Mucosa of descending colon (tissue), 3 donors: ENCODE measurements at regions not wholly inside any gene's neighbourhood (a gene's known extent, or its start where the extent isn't known, plus 50 kb on each side); places are given as distances from the start of the nearest gene placed in this dataset. TPM values are rescaled to one million over a fixed set of nuclear protein-coding genes. Genes with fewer than 3 reads are reported as not detected.
A peak's percentile ranks its signal among the peaks of the same experiment; 100 is the strongest.

Experiments used
- ATAC-seq: fragments of 200-7000 bp; cut with Tn5 transposase; one replicate; pipeline ENCODE4 v1.9.1; 2020; ENCODE audit warnings: mild to moderate bottlenecking, moderate library complexity
- DNase-seq, 3 donors: peaks; one replicate each; pipeline ENCODE4 v3.0.0-alpha.2; 2020
- H3K36me3 ChIP-seq: fragments of 200-600 bp; one replicate; pipeline ENCODE4 v1.8.0; 2021; ENCODE audit warnings: low read depth, mild to moderate bottlenecking
- H3K4me1 ChIP-seq: fragments of 200-600 bp; one replicate; pipeline ENCODE4 v1.8.0; 2021; ENCODE audit warnings: low read depth, mild to moderate bottlenecking
- H3K4me3 ChIP-seq: fragments of 200-600 bp; one replicate; pipeline ENCODE4 v1.8.0; 2021; ENCODE audit warnings: mild to moderate bottlenecking
- H3K9me3 ChIP-seq: fragments of 200-600 bp; one replicate; pipeline ENCODE4 v1.8.0; 2021; ENCODE audit warnings: mild to moderate bottlenecking
- intact Hi-C, 2 donors: fragments of 100-400 bp; cut with DNase I in 1 of 2; cut with micrococcal nuclease in 1 of 2; formaldehyde crosslinking; loops; one replicate each; pipeline versions ENCODE4 v1.11.0 to v1.11.1; 2022; cut with DNase I, micrococcal nuclease
- microRNA-seq: library from miRNA; unstranded; fragments of <30 nt; microRNA quantifications from one replicate; pipeline ENCODE4, GENCODE V29; 2019
- TF ChIP-seq, protein P1 (sequence below): fragments of 200-600 bp; IDR thresholded peaks from one replicate; pipeline ENCODE4 v1.8.0; 2022; ENCODE audit warnings: antibody characterized with exemption, mild to moderate bottlenecking
- donor health status: DM: no; HTN: no; CAD: no; lungs with moderate emphysema.
- donor health status: DM: no; HTN: no; CAD: no.
- donor health status: DM: no; HTN: yes; CAD: no.

GRCh38 chr12:98456576-98457573, 58.5 kb upstream of the TMPO start:
- H3K4me1 ChIP-seq: peaks cover 5% of the 10 kb centered on the region
- ATAC-seq (peak; percentile 78), DNase-seq (peak; percentile 14 to 51 (median 35))
- intact Hi-C loops: no loop called here
- H3K36me3 ChIP-seq: no peaks in the 10 kb centered on the region
- no peak overlapping the region for H3K4me3 ChIP-seq
- TF ChIP-seq, protein P1, sequence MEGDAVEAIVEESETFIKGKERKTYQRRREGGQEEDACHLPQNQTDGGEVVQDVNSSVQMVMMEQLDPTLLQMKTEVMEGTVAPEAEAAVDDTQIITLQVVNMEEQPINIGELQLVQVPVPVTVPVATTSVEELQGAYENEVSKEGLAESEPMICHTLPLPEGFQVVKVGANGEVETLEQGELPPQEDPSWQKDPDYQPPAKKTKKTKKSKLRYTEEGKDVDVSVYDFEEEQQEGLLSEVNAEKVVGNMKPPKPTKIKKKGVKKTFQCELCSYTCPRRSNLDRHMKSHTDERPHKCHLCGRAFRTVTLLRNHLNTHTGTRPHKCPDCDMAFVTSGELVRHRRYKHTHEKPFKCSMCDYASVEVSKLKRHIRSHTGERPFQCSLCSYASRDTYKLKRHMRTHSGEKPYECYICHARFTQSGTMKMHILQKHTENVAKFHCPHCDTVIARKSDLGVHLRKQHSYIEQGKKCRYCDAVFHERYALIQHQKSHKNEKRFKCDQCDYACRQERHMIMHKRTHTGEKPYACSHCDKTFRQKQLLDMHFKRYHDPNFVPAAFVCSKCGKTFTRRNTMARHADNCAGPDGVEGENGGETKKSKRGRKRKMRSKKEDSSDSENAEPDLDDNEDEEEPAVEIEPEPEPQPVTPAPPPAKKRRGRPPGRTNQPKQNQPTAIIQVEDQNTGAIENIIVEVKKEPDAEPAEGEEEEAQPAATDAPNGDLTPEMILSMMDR: no peak
- H3K9me3 ChIP-seq: no peaks in the 10 kb centered on the region

DNA sequence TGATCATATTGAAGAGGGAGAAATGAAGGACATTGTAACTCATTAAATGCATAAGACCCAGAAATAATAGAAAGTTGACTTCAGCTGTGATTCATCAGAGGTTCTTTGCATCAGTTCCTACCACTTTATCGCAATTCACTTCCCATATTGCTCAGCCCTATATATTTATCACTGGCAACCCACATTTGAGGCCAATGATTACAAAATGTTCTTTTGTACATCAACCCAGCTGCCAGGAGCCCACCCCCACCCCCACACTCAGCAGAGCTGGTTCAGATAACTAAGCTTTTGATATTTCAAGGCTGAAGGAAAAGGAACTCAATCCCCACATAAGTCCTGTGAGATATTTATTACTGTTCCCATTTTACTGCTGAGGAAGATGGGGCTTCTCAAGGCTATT, 51.2 kb upstream of the TMPO start:
- H3K36me3 ChIP-seq: no peaks in the 10 kb centered on the region
- H3K9me3 ChIP-seq: no peaks in the 10 kb centered on the region
- no peak for ATAC-seq
- H3K4me3 ChIP-seq: no peak overlapping the region
- no peaks in the 10 kb centered on the region for H3K4me1 ChIP-seq
- TF ChIP-seq, protein P1: no peak
- intact Hi-C loops: no loop called here
- no peak for DNase-seq

- DNase-seq: no peak
- Histone ChIP-seq H3K4me1 (no peaks in the 10 kb centered on the region), H3K36me3 (no peaks in the 10 kb centered on the region), H3K9me3 (no peaks in the 10 kb centered on the region), H3K4me3 (no peak overlapping the region)
- intact Hi-C loops: no loop called here
- TF ChIP-seq, protein P1: no peak
- ATAC-seq: no peak
These were observed 49.9 kb upstream of the TMPO start for GRCh38 chr12:98465505-98465904.

Small RNA genes in the stretch of these regions (microRNA-seq; reads per million reads assigned to microRNA genes)
- gene MIR4303 (not detected), gene MIR4495 (not detected)
